ENCODE measurements at regions not wholly inside any gene's neighbourhood (a gene's known extent, or its start where the extent isn't known, plus 50 kb on each side); places are given as distances from the start of the nearest gene placed in this dataset.
"Not testable (repeated sequence)": the region's sequence is repeated elsewhere in the genome, so short reads cannot be mapped to it uniquely, and the experiment has no call there.

- no peaks in the 10 kb centered on the region for H3K9me3 Mint-ChIP-seq
- CTCF ChIA-PET: no interaction called here
Observed at GRCh38 chr2:231644426-231644825, 51.8 kb downstream of the TEX44 start.

GRCh38 chr2:231646476-231646875 is 53.8 kb downstream of the TEX44 start:
- Mint-ChIP-seq H3K27me3 (no peaks in the 10 kb centered on the region), H3K27ac (no peak overlapping the region), H3K4me1 (ENCODE audit: low read depth) (peaks cover 13% of the 10 kb centered on the region), H3K4me3 (no peak overlapping the region), H3K9me3 (no peaks in the 10 kb centered on the region), H3K36me3 (ENCODE audit: low read depth) (no peaks in the 10 kb centered on the region)
- ChIA-PET POLR2A (interaction anchor here (1.1 kb wide), 1 partner anchor 63 kb away, joined by 3 read pairs; no protein-coding TSS in a partner anchor), CTCF (interaction anchor here (0.7 to 6.3 kb wide), 8 partner anchors 14 to 129 kb away, joined by 3 to 84 read pairs (median 5); no protein-coding TSS in a partner anchor)
- no peak for ATAC-seq
- no peak for DNase-seq
- TF ChIP-seq, protein P1, sequence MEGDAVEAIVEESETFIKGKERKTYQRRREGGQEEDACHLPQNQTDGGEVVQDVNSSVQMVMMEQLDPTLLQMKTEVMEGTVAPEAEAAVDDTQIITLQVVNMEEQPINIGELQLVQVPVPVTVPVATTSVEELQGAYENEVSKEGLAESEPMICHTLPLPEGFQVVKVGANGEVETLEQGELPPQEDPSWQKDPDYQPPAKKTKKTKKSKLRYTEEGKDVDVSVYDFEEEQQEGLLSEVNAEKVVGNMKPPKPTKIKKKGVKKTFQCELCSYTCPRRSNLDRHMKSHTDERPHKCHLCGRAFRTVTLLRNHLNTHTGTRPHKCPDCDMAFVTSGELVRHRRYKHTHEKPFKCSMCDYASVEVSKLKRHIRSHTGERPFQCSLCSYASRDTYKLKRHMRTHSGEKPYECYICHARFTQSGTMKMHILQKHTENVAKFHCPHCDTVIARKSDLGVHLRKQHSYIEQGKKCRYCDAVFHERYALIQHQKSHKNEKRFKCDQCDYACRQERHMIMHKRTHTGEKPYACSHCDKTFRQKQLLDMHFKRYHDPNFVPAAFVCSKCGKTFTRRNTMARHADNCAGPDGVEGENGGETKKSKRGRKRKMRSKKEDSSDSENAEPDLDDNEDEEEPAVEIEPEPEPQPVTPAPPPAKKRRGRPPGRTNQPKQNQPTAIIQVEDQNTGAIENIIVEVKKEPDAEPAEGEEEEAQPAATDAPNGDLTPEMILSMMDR (IDR thresholded peaks at IDR 0.05): no peak
- intact Hi-C loops (cut with micrococcal nuclease): no loop called here

More at GRCh38 chr2:231644426-231644825, 51.8 kb downstream of the TEX44 start:
- H3K27me3 Mint-ChIP-seq: no peaks in the 10 kb centered on the region
- DNase-seq (no peak), ATAC-seq (no peak)
- H3K36me3 Mint-ChIP-seq (ENCODE audit: low read depth): no peaks in the 10 kb centered on the region
- H3K4me1 Mint-ChIP-seq (ENCODE audit: low read depth): peaks cover 13% of the 10 kb centered on the region
- H3K27ac Mint-ChIP-seq: no peak overlapping the region
- POLR2A ChIA-PET: no interaction called here
- TF ChIP-seq, protein P1 (IDR thresholded peaks at IDR 0.05): no peak
- no peak overlapping the region for H3K4me3 Mint-ChIP-seq
- intact Hi-C loops (cut with micrococcal nuclease): no loop called here

DNA sequence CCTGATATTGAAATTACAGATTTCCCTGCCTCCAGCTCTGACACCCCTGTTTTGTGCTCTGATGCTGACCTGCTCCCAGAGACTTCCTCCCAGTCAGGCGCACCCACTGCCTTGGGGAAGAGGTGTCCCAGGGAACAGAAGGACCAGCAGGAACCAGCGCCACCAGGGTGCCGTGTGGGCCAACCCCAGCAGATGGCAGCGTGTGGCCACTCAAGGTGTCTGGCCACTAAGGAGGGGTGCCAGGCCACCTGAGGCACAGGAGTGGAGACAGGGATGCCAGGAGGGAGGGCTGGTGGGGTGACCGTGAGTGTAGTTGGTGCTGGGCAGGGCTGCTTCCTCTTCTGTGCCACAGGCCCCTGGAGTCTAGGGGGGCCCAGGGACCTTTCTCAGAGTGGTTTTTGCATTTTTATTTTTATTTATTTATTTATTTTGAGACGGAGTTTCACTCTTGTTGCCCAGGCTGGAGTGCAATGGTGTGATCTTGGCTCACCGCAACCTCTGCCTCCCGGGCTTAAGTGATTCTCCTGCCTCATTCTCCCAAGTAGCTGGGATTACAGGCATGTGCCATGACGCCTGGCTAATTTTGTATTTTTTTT is 56.0 kb downstream of the TEX44 start:
- H3K4me1 Mint-ChIP-seq (ENCODE audit: low read depth): peaks cover 2% of the 10 kb centered on the region
- no peaks in the 10 kb centered on the region for H3K36me3 Mint-ChIP-seq (ENCODE audit: low read depth)
- H3K27me3 Mint-ChIP-seq: no peaks in the 10 kb centered on the region
- peak; percentile 81 for DNase-seq
- intact Hi-C loops (cut with micrococcal nuclease): no loop called here
- ChIA-PET CTCF (interaction anchor here (0.8 to 6.3 kb wide), 7 partner anchors 12 to 133 kb away, joined by 3 to 84 read pairs (median 5); partner anchors contain the start of gene PDE6D), POLR2A (no interaction called here)
- TF ChIP-seq, protein P1 (IDR thresholded peaks at IDR 0.05): peak; percentile 73
- no peak overlapping the region for H3K4me3 Mint-ChIP-seq
- peak; percentile 99 for ATAC-seq
- no peak overlapping the region for H3K27ac Mint-ChIP-seq
- H3K9me3 Mint-ChIP-seq: no peaks in the 10 kb centered on the region

DNA sequence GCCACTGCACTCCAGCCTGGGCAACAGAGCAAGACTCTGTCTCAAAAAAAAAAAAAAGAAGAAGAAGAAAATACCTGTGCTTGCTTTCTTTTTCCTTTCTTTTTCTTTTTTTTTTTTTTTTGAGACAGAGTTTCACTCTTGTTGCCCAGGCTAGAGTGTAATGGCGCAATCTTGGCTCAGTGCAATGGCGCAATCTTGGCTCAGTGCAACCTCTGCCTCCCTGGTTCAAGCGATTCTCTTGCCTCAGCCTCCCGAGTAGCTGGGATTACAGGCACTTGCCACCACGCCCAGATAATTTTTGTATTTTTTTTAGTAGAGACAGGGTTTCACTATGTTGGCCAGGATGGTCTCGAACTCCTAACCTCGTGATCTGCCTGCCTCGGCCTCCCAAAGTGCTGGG is 56.8 kb upstream of the PTMA start:
- H3K27ac Mint-ChIP-seq; H3K9me3 Mint-ChIP-seq; intact Hi-C loops (cut with micrococcal nuclease); H3K36me3 Mint-ChIP-seq (ENCODE audit: low read depth); DNase-seq; H3K27me3 Mint-ChIP-seq; H3K4me1 Mint-ChIP-seq (ENCODE audit: low read depth); POLR2A ChIA-PET; ATAC-seq; H3K4me3 Mint-ChIP-seq: not testable (repeated sequence)
- CTCF ChIA-PET: interaction anchor here (1.8 to 6.3 kb wide), 2 partner anchors 24 to 63 kb away, joined by 6 to 84 read pairs; no protein-coding TSS in a partner anchor

DNA sequence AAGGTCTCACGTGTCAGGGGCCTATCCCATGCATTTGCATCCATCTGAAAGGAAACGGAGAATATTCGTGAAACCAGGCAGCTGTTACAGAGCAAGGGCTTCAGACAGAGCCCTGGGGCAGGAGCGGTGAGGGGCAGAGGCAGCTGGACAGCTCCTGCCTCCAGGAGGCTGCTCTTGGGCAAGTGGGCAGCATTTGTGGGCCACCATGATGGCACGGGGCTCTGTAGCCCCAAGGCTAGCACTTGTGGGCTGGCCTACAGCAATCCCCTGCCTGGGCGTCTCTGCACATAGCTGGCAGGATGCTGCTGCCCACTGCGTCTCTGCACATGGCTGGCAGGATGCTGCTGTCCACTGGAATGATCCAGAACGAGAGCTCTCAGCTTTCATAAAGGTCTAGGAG is 52.8 kb upstream of the PTMA start:
- ChIA-PET POLR2A (interaction anchor here (1.2 to 1.5 kb wide), 2 partner anchors 12 to 41 kb away, joined by 3 read pairs; no protein-coding TSS in a partner anchor), CTCF (interaction anchor here (2.1 kb wide), 1 partner anchor 58 kb away, joined by 5 read pairs; no protein-coding TSS in a partner anchor)
- Mint-ChIP-seq H3K9me3 (no peaks in the 10 kb centered on the region), H3K4me1 (ENCODE audit: low read depth) (no peaks in the 10 kb centered on the region), H3K4me3 (no peak overlapping the region), H3K27ac (no peak overlapping the region), H3K27me3 (no peaks in the 10 kb centered on the region), H3K36me3 (ENCODE audit: low read depth) (no peaks in the 10 kb centered on the region)
- TF ChIP-seq, protein P1 (IDR thresholded peaks at IDR 0.05): no peak
- DNase-seq (no peak), ATAC-seq (no peak)
- intact Hi-C loops (cut with micrococcal nuclease): no loop called here

Measured in activated CD8-positive, alpha-beta T cell treated with anti-CD3 and anti-CD28 coated beads for 36 hours (primary cell).